Osteocyte (in vitro differentiated cells): ENCODE measurements at regions not wholly inside any gene's neighbourhood (a gene's known extent, or its start where the extent isn't known, plus 50 kb on each side); places are given as distances from the start of the nearest gene placed in this dataset.

Experiments
- DNase-seq: peaks from one replicate; pipeline ENCODE4 v3.0.0; 2021; ENCODE audit warnings: mixed read lengths; ENCODE audit not compliant: unreplicated experiment; ENCODE audit errors: extremely low spot score
- H3K27ac Mint-ChIP-seq: one replicate; pipeline ENCODE4 v1.8.0; 2021; ENCODE audit warnings: mild to moderate bottlenecking, mixed read lengths; ENCODE audit not compliant: unreplicated experiment
- H3K27me3 Mint-ChIP-seq: one replicate; pipeline ENCODE4 v1.8.0; 2021; ENCODE audit warnings: mixed read lengths; ENCODE audit not compliant: unreplicated experiment
- H3K36me3 Mint-ChIP-seq: one replicate; pipeline ENCODE4 v1.8.0; 2021; ENCODE audit warnings: mixed read lengths; ENCODE audit not compliant: unreplicated experiment
- H3K4me1 Mint-ChIP-seq: one replicate; pipeline ENCODE4 v1.8.0; 2021; ENCODE audit warnings: mixed read lengths; ENCODE audit not compliant: unreplicated experiment
- H3K4me3 Mint-ChIP-seq: one replicate; pipeline ENCODE4 v1.8.0; 2021; ENCODE audit warnings: mild to moderate bottlenecking, moderate library complexity, mixed read lengths; ENCODE audit not compliant: unreplicated experiment
- H3K9me3 Mint-ChIP-seq: one replicate; pipeline ENCODE4 v1.8.0; 2021; ENCODE audit warnings: mixed read lengths; ENCODE audit not compliant: unreplicated experiment
- TF ChIP-seq, protein P1 (sequence below): fragments of 200-600 bp; sonication (generic); IDR thresholded peaks from 2 replicates; pipeline ENCODE4 v1.5.0; 2021; ENCODE audit warnings: antibody characterized with exemption, mild to moderate bottlenecking, moderate library complexity

DNA sequence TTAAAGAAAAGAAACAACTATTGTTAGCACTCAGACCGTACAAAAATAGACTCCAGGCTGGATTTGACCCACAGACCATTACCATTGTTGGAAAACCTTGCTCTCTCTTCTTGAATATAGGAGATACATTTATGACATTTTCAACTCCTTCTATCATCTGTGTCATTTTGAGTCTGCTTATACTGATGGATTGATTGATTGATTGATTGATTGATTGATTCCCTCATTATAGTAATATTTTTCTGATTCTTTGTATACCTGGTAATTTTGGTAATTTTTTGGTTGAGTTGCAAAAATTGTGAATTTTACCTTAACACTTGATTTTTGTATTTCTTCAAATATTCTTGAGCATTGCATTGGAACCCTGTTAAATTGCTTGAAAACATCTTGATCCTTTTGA is 114.2 kb upstream of the KLHL29 start:
- DNase-seq = no peak
- no peak overlapping the region for H3K4me3 Mint-ChIP-seq
- no peaks in the 10 kb centered on the region for H3K27me3 Mint-ChIP-seq
- H3K27ac Mint-ChIP-seq = no peak overlapping the region
- TF ChIP-seq, protein P1, sequence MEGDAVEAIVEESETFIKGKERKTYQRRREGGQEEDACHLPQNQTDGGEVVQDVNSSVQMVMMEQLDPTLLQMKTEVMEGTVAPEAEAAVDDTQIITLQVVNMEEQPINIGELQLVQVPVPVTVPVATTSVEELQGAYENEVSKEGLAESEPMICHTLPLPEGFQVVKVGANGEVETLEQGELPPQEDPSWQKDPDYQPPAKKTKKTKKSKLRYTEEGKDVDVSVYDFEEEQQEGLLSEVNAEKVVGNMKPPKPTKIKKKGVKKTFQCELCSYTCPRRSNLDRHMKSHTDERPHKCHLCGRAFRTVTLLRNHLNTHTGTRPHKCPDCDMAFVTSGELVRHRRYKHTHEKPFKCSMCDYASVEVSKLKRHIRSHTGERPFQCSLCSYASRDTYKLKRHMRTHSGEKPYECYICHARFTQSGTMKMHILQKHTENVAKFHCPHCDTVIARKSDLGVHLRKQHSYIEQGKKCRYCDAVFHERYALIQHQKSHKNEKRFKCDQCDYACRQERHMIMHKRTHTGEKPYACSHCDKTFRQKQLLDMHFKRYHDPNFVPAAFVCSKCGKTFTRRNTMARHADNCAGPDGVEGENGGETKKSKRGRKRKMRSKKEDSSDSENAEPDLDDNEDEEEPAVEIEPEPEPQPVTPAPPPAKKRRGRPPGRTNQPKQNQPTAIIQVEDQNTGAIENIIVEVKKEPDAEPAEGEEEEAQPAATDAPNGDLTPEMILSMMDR = no peak
- peaks cover 3% of the 10 kb centered on the region for H3K36me3 Mint-ChIP-seq
- H3K4me1 Mint-ChIP-seq = peaks cover 37% of the 10 kb centered on the region
- H3K9me3 Mint-ChIP-seq = no peaks in the 10 kb centered on the region

DNA sequence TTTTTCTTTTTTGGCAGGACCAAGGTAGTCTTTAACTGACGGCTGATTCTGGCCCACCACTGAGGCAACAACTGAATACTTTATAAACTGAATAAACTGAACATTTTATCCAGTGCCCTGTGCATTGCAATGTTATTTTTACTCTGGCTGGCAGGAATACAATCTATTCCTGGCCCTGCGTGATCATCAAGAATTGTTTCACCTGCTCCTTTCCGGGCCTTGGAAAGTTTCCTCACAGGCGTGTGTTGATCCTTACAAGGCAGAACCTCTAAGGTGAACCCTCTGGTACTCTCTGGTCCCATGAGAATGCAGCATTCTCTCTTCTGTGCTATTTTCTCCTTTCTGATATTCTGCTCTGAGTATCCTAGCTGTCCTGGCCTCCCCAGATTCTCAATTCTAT is 113.7 kb upstream of the KLHL29 start:
- H3K36me3 Mint-ChIP-seq = peaks cover 3% of the 10 kb centered on the region
- TF ChIP-seq, protein P1 = no peak
- DNase-seq = no peak
- H3K4me1 Mint-ChIP-seq = peaks cover 37% of the 10 kb centered on the region
- H3K4me3 Mint-ChIP-seq = no peak overlapping the region
- H3K27ac Mint-ChIP-seq = no peak overlapping the region
- no peaks in the 10 kb centered on the region for H3K27me3 Mint-ChIP-seq
- no peaks in the 10 kb centered on the region for H3K9me3 Mint-ChIP-seq

DNA sequence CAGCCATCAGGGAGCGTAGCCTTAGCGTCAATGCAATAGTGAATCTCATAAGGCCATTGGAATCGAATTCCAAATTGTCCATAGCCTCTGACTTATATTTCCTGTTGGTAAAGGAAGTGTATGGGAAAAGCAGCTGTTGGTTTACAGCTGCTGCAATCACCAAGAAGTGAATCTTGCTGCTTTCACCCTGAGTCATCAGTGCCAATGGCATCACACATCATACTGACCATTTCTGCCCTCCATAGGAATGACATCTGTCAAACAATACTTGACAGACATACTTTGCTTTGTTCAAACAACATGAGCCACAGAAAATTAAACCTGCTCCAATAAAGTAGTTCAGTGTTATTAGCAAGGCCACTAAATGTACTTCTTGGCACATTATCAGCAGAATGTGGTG is 111.2 kb upstream of the KLHL29 start:
- DNase-seq = no peak
- TF ChIP-seq, protein P1 = no peak
- Mint-ChIP-seq H3K27ac (no peak overlapping the region), H3K9me3 (no peaks in the 10 kb centered on the region), H3K4me1 (peaks cover 35% of the 10 kb centered on the region), H3K4me3 (no peak overlapping the region), H3K36me3 (peaks cover 1% of the 10 kb centered on the region), H3K27me3 (no peaks in the 10 kb centered on the region)

DNA sequence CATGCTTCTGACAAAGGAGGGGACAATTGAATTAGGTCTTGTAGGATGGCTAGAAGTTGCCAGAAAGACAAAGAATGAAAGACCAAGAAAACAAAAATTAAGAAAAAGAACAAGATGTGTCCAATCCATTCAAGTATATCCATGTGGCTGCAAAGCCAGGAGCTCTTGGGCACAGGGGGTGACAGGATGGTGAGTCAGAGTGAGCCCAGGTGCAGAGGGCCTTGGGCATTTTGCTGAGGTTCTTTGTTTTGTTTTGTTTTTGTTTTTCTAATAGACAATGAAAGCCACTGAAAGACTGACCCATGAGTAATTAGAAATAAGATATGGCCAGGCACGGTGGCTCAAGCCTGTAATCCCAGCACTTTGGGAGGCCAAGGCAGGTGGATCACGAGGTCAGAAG is 104.6 kb upstream of the KLHL29 start:
- TF ChIP-seq, protein P1 = no peak
- H3K4me3 Mint-ChIP-seq = no peak overlapping the region
- no peak for DNase-seq
- peaks cover 3% of the 10 kb centered on the region for H3K9me3 Mint-ChIP-seq
- no peak overlapping the region for H3K27ac Mint-ChIP-seq
- H3K36me3 Mint-ChIP-seq = no peaks in the 10 kb centered on the region
- peaks cover 15% of the 10 kb centered on the region for H3K4me1 Mint-ChIP-seq
- no peaks in the 10 kb centered on the region for H3K27me3 Mint-ChIP-seq

DNA sequence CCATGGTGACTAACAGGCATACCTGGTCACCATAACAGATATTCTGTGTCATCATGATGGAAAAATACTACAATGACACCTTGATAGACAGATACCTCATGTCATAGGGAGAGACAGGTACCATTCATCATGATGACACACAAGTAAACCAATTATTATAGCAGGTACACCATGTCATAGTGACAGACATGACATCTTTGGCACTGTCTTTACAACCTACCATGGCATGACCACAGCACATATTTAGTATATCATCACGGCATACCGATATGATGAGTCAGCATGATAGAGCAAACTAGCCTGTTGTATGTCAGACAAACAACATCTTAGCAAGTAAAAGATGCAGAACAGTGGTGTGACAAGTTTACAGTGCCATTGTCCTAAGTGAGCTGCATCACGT is 101.3 kb upstream of the KLHL29 start:
- Mint-ChIP-seq H3K36me3 (no peaks in the 10 kb centered on the region), H3K27me3 (no peaks in the 10 kb centered on the region), H3K4me3 (no peak overlapping the region), H3K4me1 (peaks cover 32% of the 10 kb centered on the region), H3K27ac (no peak overlapping the region), H3K9me3 (peaks cover 3% of the 10 kb centered on the region)
- TF ChIP-seq, protein P1 = no peak
- DNase-seq = no peak
